ENCODE measurements at regions not wholly inside any gene's neighbourhood (a gene's known extent, or its start where the extent isn't known, plus 50 kb on each side); places are given as distances from the start of the nearest gene placed in this dataset.
A peak's percentile ranks its signal among the peaks of the same experiment; 100 is the strongest.

DNA sequence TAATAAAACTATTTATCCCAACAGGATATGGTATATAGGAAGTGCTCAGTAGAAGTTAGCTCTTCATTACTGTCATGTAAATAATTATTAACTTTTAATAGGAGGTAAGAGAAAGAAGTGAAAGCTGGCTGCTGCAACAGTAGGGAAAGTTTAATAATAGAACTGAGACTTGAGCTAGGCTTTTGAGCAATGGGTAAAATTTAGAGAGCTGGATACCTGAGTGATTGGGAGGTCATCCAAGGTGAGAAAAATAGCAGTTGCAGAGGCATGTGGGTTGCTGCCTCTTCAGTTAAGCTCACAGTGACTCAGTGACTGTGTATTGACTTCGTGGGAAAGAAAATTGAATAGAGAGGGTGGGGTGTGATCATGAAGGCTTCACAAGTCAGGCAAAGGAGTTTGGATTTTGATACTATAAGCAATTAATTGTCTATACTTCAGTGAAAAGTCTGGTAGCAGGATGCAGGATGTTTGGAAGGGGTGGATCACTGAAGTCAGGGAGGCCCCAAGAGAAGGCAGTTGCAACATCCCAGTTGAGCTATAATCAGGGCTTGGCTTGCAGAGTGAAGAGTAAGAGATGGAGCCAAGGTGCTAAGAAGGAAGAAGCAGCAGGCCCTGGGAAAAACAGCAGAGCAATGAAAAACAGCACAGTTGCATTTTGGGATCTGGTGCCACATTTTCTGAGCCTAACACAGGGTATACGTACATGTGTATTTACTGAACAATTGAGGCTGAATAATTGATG lies 172.0 kb upstream of the FRMD6 start:
- Histone ChIP-seq H3K4me3 (no peak overlapping the region), H3K27ac (peak overlapping the region in 2 of 4 donors; percentile 6 to 12), H3K4me1 (no peaks in the 10 kb centered on the region), H3K36me3 (no peaks in the 10 kb centered on the region), H3K9me3 (no peaks in the 10 kb centered on the region), H3K27me3 (no peaks in the 10 kb centered on the region)
- DNase-seq (no peak), ATAC-seq (peak in 3 of 4 donors; percentile 39 to 57 (median 48)), FAIRE-seq (no peak)
- WGBS, 2 donors = 61 to 73% methylated on average over 2 of the region's 2 CpGs
- TF ChIP-seq, protein P1, sequence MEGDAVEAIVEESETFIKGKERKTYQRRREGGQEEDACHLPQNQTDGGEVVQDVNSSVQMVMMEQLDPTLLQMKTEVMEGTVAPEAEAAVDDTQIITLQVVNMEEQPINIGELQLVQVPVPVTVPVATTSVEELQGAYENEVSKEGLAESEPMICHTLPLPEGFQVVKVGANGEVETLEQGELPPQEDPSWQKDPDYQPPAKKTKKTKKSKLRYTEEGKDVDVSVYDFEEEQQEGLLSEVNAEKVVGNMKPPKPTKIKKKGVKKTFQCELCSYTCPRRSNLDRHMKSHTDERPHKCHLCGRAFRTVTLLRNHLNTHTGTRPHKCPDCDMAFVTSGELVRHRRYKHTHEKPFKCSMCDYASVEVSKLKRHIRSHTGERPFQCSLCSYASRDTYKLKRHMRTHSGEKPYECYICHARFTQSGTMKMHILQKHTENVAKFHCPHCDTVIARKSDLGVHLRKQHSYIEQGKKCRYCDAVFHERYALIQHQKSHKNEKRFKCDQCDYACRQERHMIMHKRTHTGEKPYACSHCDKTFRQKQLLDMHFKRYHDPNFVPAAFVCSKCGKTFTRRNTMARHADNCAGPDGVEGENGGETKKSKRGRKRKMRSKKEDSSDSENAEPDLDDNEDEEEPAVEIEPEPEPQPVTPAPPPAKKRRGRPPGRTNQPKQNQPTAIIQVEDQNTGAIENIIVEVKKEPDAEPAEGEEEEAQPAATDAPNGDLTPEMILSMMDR (IDR thresholded peaks at IDR 0.05) = no peak
- intact Hi-C loops (cut with DNase I) = no loop called here

DNA sequence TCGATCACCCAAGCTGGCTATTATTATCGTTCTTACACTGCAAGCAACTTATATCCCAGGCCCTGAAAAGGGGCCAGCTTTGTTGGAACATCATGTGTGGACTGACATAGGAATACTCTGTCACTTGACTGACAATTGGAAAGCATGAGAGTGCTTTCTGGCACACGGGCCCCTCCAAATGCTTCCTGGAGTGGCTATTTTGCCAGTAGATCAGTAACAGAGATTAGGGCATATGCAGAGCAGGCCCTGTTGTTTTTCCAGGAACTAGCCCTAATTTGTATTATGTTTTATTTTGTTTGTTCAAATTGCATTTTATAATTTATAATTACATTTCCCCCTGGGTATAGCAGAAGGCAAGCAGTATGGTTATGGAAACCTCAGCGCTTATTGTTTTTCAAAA lies 170.1 kb upstream of the FRMD6 start:
- H3K36me3 ChIP-seq = no peaks in the 10 kb centered on the region
- H3K27ac ChIP-seq = no peak overlapping the region
- TF ChIP-seq, protein P1 (IDR thresholded peaks at IDR 0.05) = no peak
- H3K4me3 ChIP-seq = no peak overlapping the region
- WGBS, 2 donors = 78 to 85% methylated on average over 4 of the region's 4 CpGs
- FAIRE-seq (no peak), ATAC-seq (peak in 1 of 4 donors; percentile 19), DNase-seq (no peak)
- H3K4me1 ChIP-seq = no peaks in the 10 kb centered on the region
- no peaks in the 10 kb centered on the region for H3K27me3 ChIP-seq
- intact Hi-C loops (cut with DNase I) = no loop called here
- no peaks in the 10 kb centered on the region for H3K9me3 ChIP-seq

DNA sequence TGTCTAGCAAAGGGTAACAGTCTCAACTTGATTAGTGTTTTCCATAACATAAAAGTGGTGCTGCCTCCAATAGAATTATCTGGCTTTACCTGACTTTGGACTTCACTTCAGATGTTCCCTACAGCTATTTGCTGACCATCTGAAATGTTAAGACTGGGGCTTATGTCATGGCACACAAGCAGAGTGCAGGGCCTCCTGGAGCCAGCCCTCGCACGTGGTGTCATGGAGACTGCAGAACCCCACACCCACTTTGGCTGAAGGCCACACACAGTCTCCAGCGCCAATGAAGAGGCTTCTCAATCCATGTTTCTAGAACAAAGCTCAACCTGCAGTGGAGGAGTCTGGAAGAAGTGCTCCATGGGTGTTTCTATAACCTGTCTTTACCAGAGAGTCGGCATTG lies 169.6 kb upstream of the FRMD6 start:
- WGBS, 2 donors = 75 to 76% methylated on average over 4 of the region's 4 CpGs
- TF ChIP-seq, protein P1 (IDR thresholded peaks at IDR 0.05) = no peak
- DNase-seq (no peak), ATAC-seq (no peak), FAIRE-seq (no peak)
- Histone ChIP-seq H3K4me1 (no peaks in the 10 kb centered on the region), H3K27me3 (no peaks in the 10 kb centered on the region), H3K9me3 (no peaks in the 10 kb centered on the region), H3K36me3 (no peaks in the 10 kb centered on the region), H3K27ac (no peak overlapping the region), H3K4me3 (no peak overlapping the region)
- intact Hi-C loops (cut with DNase I) = no loop called here

DNA sequence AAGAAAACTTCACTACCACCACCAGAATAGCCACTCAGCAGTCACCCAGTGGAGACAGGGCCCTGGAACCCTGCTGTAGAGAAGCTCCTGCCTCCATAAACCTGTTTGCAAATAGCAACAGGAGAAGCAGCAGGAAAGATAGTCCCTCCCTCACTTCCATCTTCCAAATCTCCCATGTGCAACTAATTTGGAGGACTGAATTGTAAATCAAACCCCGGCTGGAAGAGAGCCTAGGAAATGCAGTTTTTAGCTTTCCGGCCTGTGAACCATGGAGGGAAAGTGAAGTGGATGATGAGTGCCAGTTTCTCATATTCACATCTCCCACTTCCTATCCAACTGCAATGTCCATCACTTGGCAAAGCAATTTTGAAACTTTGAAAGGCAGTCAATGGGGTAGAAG lies 167.2 kb upstream of the FRMD6 start:
- H3K36me3 ChIP-seq = no peaks in the 10 kb centered on the region
- no peak for ATAC-seq
- H3K27me3 ChIP-seq = no peaks in the 10 kb centered on the region
- no peak for FAIRE-seq
- WGBS, 2 donors = 79 to 87% methylated on average over 2 of the region's 2 CpGs
- H3K27ac ChIP-seq = no peak overlapping the region
- intact Hi-C loops (cut with DNase I) = no loop called here
- DNase-seq = no peak
- H3K4me3 ChIP-seq = no peak overlapping the region
- no peaks in the 10 kb centered on the region for H3K9me3 ChIP-seq
- TF ChIP-seq, protein P1 (IDR thresholded peaks at IDR 0.05) = no peak
- H3K4me1 ChIP-seq = no peaks in the 10 kb centered on the region

DNA sequence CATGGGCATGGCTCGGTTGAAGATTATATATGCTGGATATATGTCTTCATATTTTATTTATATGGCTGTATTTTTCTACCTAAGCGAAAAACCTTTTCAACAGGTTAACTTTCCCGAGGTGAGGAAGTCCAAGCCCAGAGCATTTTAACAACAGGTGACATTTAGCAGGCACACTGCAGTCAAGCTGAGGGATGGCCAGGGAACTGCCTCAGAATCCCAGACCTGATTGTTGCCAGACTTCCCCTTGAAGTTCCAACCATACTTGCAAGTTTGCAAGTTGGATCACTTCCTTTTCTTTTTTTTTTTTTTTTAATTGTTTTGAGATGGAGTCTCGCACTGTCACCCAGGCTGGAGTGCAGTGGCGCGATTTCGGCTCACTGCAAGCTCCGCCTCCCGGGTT lies 166.0 kb upstream of the FRMD6 start:
- FAIRE-seq (no peak), ATAC-seq (no peak), DNase-seq (no peak)
- H3K4me1 ChIP-seq = no peaks in the 10 kb centered on the region
- no peak overlapping the region for H3K4me3 ChIP-seq
- intact Hi-C loops (cut with DNase I) = no loop called here
- no peaks in the 10 kb centered on the region for H3K9me3 ChIP-seq
- 89 to 94% methylated on average over 9 of the region's 9 CpGs for WGBS, 2 donors
- TF ChIP-seq, protein P1 (IDR thresholded peaks at IDR 0.05) = no peak
- H3K27me3 ChIP-seq = no peaks in the 10 kb centered on the region
- no peak overlapping the region for H3K27ac ChIP-seq
- H3K36me3 ChIP-seq = no peaks in the 10 kb centered on the region
